ENCODE measurements at regions not wholly inside any gene's neighbourhood (a gene's known extent, or its start where the extent isn't known, plus 50 kb on each side); places are given as distances from the start of the nearest gene placed in this dataset.
"Not testable (repeated sequence)": the region's sequence is repeated elsewhere in the genome, so short reads cannot be mapped to it uniquely, and the experiment has no call there.

DNA sequence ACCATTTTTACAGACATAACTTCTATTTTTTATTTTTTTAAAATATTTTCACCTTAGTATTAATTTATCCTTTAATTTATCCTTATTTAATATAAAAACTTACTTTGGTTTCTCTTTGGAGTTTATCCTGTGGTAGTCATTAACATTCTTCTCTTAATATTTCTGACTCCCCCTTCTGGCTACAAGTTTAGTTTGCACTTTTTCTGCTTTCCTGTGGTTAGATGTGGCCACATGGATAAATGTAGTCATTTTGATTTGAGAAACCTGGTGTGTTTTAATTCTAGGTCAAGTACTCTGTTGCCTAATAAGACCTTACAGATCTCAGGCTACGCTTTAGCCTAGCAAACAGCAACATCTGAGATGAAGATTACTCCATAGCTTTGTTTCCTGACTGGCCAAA lies 1187.5 kb downstream of the HACE1 start:
- no peak for DNase-seq (ENCODE audit: low read depth, low spot score)

DNA sequence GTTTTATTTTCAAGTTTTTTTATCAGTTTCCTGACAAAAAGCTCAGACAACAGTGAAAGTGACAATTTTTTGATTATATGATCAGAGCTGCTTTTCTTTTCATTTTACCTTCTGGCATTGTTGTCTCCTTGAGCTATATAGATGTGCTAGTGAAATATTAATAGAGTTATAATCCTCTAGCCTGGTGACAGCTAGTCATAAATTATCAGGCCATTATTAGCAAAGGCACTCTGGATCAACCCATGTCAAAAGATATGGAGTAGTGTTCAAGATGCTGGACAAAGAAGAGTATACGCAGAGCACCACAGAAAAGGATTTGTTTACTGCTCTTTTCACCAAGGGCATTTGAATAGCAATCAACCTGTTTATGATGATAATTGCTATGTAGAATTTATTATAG lies 1230.1 kb downstream of the HACE1 start:
- no peak for DNase-seq (ENCODE audit: low read depth, low spot score)

DNA sequence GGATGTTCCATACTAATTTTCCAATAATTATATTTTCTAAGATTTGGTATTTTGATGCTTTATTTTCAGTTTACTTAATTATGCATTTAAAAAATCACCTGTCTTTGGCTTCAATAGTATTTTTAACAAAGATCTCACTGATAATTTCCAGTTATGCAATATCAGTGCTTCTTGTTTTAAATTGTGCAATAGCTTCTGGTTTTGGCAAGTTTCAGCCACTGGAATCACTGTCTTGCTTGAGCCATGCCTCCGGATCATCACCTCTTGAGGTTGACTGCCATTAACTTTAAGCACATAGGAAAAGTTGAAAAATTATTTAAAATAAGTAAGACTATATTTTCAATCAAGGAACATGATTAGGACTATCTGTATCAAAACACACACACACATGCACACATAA lies 1242.1 kb downstream of the HACE1 start:
- DNase-seq (ENCODE audit: low read depth, low spot score), result no peak

DNA sequence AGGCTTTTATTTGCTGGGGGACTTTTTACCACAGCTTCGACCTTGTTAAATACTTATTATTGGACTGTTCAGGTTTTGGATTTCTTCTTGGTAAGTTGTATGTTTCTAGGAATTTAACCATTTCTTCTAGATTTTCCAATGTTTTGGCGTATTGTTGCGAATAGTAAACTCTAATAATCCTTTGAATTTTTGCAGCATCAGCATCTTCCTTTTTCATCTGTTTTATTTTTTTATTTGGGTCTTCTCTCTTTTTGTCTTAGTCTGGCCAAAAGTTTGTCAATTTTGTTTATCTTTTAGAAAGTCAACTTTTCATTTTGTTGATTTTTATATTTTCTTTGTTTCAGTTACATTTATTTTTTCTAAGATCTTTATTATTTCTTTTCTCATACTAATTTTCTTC lies 1272.0 kb downstream of the HACE1 start:
- DNase-seq (ENCODE audit: low read depth, low spot score), result no peak

DNA sequence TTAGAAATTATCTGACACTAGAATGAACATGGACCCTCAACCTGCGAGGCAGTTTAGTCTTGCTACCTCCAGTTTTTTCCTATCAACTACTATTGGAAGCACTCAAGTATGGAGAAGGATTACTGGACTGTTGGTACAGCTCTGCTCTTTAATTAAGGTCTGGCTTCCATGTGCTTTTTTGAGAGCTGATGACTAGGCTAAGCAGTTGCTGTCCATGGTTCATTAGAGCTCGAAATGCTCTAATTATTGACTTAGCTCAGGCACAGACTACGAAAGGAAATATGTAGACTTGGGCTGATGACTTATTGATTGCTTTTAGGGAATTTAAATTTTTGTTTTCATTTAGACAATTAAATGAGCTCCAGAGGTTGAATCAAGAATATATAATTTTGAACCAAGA lies 1281.6 kb downstream of the HACE1 start:
- DNase-seq (ENCODE audit: low read depth, low spot score), result no peak

DNA sequence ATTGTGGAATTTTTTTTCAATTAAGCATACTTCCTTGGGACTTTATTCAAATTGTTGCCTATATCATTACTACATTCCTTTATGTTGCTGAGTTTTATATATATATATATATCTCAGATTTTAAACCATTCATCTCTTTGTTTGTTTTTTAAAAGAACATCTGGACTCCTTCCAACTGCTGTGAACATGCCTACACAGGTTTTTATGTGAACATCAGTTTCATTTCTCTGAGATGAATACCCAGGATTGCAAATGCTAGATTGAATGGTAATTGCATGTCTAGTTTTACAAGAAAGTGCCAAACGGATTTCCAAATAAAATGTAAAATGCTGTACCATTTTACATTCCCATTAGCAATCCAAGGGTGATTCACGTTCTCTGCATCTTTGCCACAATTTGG lies 1289.3 kb downstream of the HACE1 start:
- no peak for DNase-seq (ENCODE audit: low read depth, low spot score)

DNA sequence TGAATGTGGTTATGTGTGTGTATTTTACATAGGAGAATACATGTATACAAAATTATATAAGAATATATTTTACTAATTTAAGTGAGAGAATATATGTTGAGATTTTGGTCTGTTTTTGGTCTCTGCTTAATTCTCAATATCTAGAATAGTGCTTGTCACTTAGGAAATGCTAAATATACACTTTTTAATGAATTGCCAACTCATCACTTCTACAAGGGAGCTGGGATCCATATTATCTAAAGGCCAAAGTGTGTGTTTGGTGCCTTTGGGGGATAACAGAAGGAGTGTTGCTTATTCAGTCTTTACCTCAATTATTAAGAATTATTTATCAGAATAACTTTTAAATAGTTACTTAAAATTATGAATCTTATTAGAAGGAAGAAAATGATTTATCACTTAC lies 1304.8 kb downstream of the HACE1 start:
- no peak for DNase-seq (ENCODE audit: low read depth, low spot score)

DNA sequence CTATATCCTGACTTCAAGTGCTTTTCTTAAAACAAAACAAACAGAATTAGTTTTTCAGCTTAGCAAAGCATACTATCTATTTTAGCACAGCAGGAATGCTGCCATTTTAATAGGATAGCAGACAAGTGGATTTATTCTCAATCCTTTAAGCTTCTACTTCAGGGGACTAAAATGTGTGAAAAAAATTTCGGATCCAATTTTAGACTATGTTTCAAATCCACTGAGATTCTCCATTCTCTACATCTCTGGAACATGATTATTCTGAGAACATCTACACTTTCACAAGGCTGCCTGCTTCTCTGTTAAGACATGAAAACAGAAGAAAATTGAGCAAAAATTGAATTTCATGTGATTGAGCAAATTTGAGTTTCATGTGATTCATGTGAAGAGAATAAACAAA lies 1321.3 kb downstream of the HACE1 start:
- DNase-seq (ENCODE audit: low read depth, low spot score), result no peak

DNA sequence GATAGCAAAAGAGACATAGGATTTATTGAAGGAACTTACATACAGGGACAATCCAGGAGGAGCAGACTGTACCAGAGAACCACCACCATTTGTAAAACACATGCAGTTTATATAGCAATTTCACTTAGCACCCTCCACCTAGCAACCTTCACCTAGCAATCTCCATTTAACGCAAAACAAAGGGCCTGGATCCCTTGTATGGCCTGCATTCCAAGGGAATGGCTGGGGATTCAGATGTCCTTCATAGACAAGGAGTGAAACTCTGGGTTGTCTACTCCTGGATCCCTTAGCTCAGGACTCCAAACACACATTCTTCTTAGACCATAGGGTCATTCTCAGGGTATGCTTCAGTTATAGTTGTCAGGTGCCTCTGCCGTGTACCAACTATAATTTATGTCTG lies 1324.9 kb downstream of the HACE1 start:
- DNase-seq (ENCODE audit: low read depth, low spot score), result no peak

DNA sequence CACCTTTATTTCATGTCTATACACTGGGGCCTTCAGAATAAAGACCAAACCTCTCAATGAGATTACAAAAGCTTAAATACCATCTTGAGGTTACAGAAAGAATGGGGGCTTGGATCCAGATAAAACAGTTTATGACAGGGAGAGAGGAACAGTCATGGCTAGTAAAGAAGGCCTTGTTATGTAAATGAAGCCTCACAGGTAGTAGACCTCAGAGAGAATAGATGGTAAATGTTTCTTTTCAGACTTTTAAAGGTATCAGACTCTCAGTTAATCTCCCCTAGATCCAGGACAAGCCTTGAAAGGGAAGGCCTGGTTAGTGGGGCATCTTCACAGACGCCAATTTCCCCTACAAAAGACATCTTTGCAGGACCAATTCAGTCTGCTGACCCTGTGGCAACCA lies 1325.6 kb downstream of the HACE1 start:
- DNase-seq (ENCODE audit: low read depth, low spot score), result no peak

DNA sequence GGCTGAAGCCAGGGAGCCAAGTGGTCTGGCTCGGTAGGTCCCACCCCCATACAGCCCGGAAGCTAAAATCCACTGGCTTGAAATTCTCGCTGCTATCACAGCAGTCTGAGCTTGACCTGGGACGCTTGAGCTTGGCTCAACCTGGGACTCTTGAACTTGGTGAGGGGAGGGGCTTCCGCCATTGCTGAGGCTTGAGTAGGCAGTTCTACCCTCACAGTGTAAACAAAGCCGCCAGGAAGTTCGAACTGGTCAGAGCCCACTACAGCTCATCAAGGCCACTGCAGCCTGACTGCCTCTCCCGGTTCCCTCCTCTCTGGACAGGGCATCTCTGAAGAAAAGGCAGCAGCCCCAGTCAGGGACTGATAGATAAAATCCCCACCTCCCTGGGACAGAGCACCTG lies 1337.7 kb downstream of the HACE1 start:
- DNase-seq (ENCODE audit: low read depth, low spot score), result no peak

DNA sequence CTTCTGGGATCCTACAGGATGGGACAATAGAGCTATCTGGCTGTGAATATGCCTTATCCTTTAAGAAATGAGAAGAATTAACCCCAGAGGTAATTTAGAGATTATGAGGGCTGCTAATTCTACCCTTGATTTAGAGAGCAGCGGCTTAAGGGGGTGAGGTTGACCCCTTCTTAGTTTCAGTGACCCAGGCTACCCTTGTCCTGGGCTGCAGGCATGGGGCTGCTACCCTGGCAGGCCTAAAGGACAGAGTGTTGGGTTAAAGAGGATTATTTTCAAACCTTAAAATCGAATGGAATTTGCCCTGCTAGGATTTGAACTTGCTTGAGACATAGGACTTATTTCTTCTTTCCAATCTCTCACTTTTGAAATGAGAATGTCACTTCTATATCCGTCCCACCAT lies 1343.4 kb downstream of the HACE1 start:
- DNase-seq (ENCODE audit: low read depth, low spot score), result no peak

DNA sequence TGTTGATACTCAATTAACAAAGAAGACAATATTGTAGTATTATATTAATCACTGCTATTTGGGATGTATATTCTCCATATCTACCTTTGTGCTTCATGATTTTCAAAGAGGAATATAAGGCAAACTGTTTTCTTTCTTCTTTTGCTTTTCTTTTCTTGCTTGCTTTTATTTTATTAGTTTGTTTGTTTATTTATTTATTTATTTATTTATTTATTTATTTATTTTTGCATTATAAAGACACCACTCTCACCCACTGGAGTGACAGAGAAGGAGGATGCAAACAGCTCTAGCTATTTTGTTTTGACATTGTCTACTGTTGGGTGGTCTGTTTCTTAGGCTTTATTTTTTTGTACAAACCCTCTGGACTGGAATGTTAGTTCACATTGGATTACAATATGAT lies 1352.7 kb downstream of the HACE1 start:
- DNase-seq (ENCODE audit: low read depth, low spot score), result no peak

DNA sequence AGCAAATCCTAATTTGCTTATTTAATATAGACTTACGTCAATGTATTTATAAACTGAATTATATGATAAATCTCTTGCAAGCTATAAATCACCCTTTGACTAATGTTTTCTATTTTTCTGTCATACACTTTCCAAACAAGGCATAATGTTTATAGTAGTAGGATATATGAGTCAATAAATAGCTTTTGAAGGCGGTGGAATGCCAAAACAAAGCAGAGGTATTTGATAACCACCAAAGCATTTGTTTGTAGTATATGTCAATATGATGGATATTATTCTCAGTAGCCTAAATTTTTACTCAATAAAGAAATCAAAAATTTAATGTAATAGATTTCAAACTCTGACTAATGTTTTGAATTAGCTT lies 1354.6 kb downstream of the HACE1 start:
- DNase-seq (ENCODE audit: low read depth, low spot score), result no peak

DNA sequence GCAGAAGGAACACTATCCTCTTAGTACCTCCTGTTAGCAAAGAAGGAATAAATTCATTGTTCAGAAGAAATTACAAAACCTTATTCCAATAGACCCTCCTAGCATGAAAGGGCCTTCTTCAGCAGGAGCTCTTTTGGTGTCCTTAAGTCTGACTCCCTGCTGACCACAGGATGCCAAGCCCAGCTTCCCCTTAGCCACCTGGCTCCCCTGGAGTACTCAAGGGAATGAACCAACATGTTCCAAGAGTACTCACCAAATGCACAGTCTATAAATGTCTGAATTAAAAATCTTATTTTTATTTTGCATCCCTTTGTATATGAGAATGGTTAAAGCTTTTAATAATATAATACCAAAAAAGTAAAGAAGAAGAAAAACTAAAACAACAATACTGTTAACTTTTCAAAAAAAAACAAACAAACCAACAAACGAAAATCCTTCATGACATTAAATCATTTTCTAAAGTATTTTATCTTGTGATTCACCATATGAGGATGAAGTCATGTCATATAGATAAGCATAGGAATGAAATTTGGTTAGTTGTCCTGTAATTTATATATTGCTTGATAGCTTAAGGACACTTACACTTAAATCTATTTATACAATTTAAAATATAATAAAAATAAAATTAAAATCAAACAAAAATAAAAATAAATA lies 1355.1 kb downstream of the HACE1 start:
- DNase-seq (ENCODE audit: low read depth, low spot score), result no peak

DNA sequence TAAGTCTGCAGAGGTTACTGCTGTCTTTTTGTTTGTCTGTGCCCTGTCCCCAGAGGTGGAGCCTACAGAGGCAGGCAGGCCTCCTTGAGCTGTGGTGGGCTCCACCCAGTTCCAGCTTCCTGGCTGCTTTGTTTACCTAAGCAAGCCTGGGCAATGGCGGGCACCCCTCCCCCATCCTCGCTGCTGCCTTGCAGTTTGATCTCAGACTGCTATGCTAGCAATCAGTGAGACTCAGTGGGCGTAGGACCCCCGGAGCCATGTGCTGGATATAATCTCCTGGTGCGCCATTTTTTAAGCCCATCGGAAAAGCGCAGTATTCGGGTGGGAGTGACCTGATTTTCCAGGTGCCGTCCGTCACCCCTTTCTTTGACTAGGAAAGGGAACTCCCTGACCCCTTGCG lies 1363.1 kb downstream of the HACE1 start:
- DNase-seq (ENCODE audit: low read depth, low spot score), result not testable (repeated sequence)

DNA sequence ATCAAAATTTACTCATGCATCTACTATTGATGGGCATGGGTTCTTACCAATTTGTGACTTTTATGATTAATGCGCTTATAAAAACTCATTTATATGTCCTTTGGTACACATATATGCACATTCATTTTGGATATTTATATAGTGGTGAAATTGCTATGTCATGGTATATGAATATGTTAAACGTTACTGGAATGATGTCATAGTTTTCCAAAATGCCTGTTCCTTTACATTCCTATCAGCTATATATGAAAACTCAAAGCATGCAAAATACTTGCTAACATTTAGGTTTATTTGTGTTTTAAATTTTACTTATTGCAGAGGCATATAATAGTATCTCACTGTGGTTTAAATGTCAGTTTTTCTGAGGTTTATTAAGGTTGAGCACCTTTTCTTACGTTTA lies 1403.1 kb downstream of the HACE1 start:
- no peak for DNase-seq (ENCODE audit: low read depth, low spot score)

DNA sequence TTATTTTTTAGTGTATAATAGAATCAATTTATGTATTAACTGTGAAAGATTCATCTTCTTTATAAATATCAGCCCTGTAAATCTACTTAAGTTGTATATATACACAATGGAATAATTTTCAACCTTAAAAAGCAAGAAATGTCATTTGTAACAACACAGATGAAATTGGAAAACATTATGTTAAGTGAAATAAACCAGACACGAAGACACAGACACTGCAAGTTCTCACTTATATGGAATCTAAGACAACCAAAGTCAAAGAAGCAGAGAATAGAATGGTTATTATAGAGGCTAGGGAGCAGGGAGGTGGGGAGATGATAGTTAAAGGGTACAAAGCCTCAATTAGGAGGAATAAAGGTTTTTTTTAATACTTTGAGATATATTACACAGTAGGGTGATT lies 1404.4 kb downstream of the HACE1 start:
- DNase-seq (ENCODE audit: low read depth, low spot score), result no peak

DNA sequence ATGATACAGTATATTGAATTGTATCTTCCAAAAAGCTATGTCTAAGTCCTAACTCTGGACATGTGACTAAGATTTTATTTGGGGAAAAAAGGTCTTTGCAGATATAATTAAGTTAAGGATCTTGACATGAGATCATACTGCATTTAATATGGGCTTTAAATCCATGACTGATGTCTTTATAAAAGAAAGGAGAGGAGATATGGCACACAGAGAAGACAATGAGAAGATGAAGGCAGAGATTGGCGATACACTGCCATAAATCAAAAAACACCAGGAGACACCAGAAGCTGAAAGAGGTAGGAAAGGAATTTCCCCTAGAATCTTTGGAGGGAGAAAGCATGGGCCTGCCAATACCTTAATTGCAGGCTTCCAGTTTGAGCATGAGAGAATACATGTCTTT lies 1450.2 kb downstream of the HACE1 start:
- DNase-seq (ENCODE audit: low read depth, low spot score), result no peak

DNA sequence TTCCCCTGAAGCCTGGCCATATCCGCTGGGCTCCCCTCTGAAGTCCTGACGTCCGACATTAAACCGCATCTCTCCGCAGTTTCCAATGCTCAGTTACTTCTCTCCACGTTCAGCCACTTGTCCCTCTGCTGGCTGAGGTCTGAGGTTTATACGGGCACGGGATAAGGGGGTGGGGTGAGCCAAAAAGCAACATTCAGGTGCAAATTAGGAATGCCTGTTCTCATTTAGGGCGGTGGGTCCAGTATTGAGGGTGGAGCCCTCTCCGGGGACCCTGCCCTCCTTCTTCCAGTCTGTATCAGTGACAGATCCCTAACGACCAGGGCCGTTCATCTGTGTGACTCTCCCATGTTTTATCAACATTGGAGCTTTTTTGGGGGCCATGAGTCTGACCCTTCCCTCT lies 1454.4 kb downstream of the HACE1 start:
- no peak for DNase-seq (ENCODE audit: low read depth, low spot score)

DNA sequence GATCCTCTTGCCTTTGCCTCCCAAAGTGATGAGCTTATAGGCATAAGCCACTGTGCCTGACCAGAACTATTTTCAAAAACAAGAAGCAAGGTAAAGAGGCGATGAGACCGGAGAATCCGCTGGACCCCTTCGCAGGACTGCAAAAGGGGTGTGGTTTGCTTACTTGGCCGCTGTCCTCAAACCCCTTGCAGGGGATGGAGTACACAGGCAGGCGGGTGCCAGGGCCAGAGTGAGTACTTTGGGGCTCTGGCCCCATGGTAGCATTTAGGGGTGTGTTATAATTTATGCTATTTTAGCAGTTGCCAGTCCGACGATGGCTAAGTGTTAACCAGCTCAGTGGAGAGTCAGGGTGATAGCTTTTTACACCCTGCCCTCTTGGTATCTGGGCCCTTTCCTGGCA lies 1454.9 kb downstream of the HACE1 start:
- no peak for DNase-seq (ENCODE audit: low read depth, low spot score)

DNA sequence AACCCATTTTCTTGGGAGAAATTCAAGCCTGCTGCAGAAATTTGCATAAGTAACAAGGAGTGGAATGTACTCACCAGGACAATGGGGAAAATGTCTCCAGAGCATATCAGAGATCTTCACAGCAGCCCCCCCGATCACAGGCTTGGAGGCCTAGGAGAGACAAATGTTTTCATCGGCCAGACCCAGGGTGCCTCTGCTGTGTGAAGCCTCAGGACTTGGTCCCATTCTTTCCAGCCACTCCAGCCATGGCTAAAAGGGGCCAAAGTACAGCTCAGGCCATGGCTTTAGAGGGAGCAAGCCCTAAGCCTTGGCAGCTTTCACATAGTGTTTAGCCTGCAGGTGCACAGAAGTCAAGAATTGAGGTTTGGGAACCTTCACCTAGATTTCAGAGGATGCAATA lies 1463.0 kb downstream of the HACE1 start:
- DNase-seq (ENCODE audit: low read depth, low spot score), result no peak

DNA sequence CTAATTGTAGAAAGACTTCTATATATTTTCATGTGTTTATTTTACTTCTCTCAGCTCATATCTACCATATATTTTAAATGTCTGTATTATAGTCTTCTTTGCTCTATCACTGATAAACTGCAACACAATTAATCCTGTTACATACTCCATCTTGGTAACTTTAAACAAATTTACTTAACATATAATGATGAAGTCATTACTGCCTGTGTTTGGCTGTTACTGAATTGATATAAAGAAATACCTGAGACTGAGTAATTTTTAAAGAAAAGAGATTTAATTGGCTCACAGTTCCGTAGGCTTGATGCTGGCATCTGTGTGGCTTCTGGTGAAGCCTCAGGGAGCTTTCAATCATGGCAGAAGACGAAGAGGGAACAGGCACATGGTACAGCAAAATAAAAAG lies 1480.4 kb downstream of the HACE1 start:
- DNase-seq (ENCODE audit: low read depth, low spot score), result no peak

DNA sequence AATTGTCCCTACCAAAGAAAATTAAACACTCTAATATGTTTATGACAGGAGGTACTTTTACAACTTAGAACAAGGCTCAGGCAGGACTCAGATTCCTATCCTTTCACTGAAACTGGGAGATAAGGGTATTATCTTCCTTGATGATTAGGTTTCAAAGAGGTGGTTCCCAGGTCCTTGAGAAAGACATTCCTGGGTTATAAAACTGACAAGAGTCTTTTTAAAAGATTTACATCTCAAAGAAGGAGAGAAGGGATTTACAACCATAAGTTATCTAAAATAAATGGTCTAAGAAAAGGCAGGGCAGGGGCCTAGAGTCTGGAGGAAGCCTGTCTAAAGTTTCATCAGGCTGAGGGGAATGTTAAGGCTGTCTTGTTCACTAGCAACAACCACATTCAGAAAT lies 1492.5 kb downstream of the HACE1 start:
- DNase-seq (ENCODE audit: low read depth, low spot score), result no peak

DNA sequence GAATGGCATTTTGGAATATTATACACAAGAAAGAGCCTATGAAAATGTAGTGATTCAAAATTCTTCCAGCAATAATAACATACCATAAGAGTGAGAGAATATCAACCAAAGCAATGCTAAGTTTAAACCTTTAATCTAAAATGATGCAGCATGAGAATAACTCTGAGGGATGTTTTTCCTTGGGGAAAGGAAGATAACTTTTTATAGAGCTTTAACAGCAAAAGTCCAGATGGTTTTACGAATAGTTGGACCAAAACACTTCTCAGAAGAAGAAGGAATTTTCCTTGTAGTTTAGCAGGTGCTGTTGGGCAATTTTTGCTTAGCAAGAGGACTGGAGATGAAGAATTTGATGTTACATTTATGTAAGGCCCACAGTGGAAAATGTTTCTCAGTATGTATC lies 1503.2 kb downstream of the HACE1 start:
- no peak for DNase-seq (ENCODE audit: low read depth, low spot score)
